Keratinocyte (primary cell): ENCODE measurements at regions not wholly inside any gene's neighbourhood (a gene's known extent, or its start where the extent isn't known, plus 50 kb on each side); places are given as distances from the start of the nearest gene placed in this dataset.

Source experiments
- DNase-seq: peaks from one replicate; pipeline ENCODE4 v3.0.0-alpha.2; 2011; ENCODE audit warnings: low read depth, missing footprints, low spot score
- FAIRE-seq: peaks from 2 replicates; lab custom pipeline; 2011; peaks lifted over from hg19 to GRCh38; lab: Jason Lieb, UNC
- H2AFZ ChIP-seq: 2 replicates; pipeline ENCODE4 v1.6.0; 2012; ENCODE audit warnings: low read length, control low read depth, inconsistent platforms; ENCODE audit not compliant: control insufficient read depth
- H3K27ac ChIP-seq: 2 replicates; pipeline ENCODE4 v1.5.1; 2011; ENCODE audit warnings: low read length; ENCODE audit not compliant: control insufficient read depth, insufficient read depth
- H3K27me3 ChIP-seq: 3 replicates; pipeline ENCODE4 v1.6.0; 2011; ENCODE audit warnings: low read length; ENCODE audit not compliant: control insufficient read depth, insufficient read depth; ENCODE audit errors: extremely low read depth
- H3K36me3 ChIP-seq, 2 experiments: 2 replicates in 1 of 2; 3 replicates in 1 of 2; pipeline ENCODE4 v1.5.1; 2011; ENCODE audit warnings: low read length in 2 of 2, mild to moderate bottlenecking in 1 of 2; ENCODE audit not compliant: control insufficient read depth in 2 of 2, insufficient read depth in 2 of 2; ENCODE audit errors: extremely low read depth in 1 of 2
- H3K4me1 ChIP-seq: 3 replicates; pipeline ENCODE4 v1.5.1; 2011; ENCODE audit warnings: low read length; ENCODE audit not compliant: control insufficient read depth, insufficient read depth; ENCODE audit errors: extremely low read depth
- H3K4me2 ChIP-seq: 3 replicates; pipeline ENCODE4 v1.6.0; 2011; ENCODE audit warnings: low read depth, low read length; ENCODE audit not compliant: control insufficient read depth, insufficient read depth; ENCODE audit errors: extremely low read depth
- H3K4me3 ChIP-seq, 3 experiments: fragments of 200-600 bp in 1 of 3; sonication (generic) in 1 of 3; 2 replicates in 2 of 3; 3 replicates in 1 of 3; pipeline ENCODE4 v1.5.1; 2011 to 2016; ENCODE audit warnings: low read length in 3 of 3, mild to moderate bottlenecking in 3 of 3, control low read depth in 2 of 3, inconsistent platforms in 1 of 3, low read depth in 1 of 3, mixed read lengths in 1 of 3, mixed run types in 1 of 3, moderate library complexity in 1 of 3; ENCODE audit not compliant: control insufficient read depth in 2 of 3, insufficient read depth in 2 of 3; ENCODE audit errors: extremely low read depth in 1 of 3
- H3K79me2 ChIP-seq: 2 replicates; pipeline ENCODE4 v1.6.0; 2012; ENCODE audit warnings: low read length; ENCODE audit not compliant: control insufficient read depth, insufficient read depth
- H3K9ac ChIP-seq: 3 replicates; pipeline ENCODE4 v1.6.0; 2011; ENCODE audit warnings: low read length; ENCODE audit not compliant: control insufficient read depth, insufficient read depth; ENCODE audit errors: extremely low read depth
- H3K9me1 ChIP-seq: 3 replicates; pipeline ENCODE4 v1.6.0; 2011; ENCODE audit warnings: low read length; ENCODE audit not compliant: control insufficient read depth, insufficient read depth; ENCODE audit errors: extremely low read depth
- H3K9me3 ChIP-seq: 2 replicates; pipeline ENCODE4 v1.5.1; 2012; ENCODE audit warnings: low read depth, low read length; ENCODE audit not compliant: control insufficient read depth
- H4K20me1 ChIP-seq: 3 replicates; pipeline ENCODE4 v1.6.0; 2011; ENCODE audit warnings: low read length; ENCODE audit not compliant: control insufficient read depth, insufficient read depth; ENCODE audit errors: extremely low read depth
- CTCF ChIP-seq, 3 experiments: IDR thresholded peaks in 1 of 3; conservative IDR thresholded peaks in 1 of 3; optimal IDR thresholded peaks in 1 of 3; 2 replicates in 2 of 3; 3 replicates in 1 of 3; pipeline versions ENCODE3 to v1.5.1; 2011; ENCODE audit warnings: low read length in 3 of 3, mild to moderate bottlenecking in 3 of 3, moderate library complexity in 2 of 3, control low read depth in 1 of 3, inconsistent platforms in 1 of 3; ENCODE audit not compliant: insufficient read depth in 2 of 3; ENCODE audit errors: extremely low read depth in 1 of 3
- EZH2 ChIP-seq: IDR thresholded peaks from one replicate; pipeline ENCODE4 v1.6.1; 2012; ENCODE audit warnings: inconsistent platforms, mild to moderate bottlenecking, low read length, moderate library complexity
- dilution Hi-C: fragments of 300-500 bp; cut with MboI; formaldehyde crosslinking; loops from one replicate; pipeline ENCODE4 v1.7.0; 2020; ENCODE audit warnings: low sequenced_read_pairs; ENCODE audit not compliant: extremely low pct_ligation_motif_present

- no peaks in the 10 kb centered on the region for H3K79me2 ChIP-seq
- H3K27ac ChIP-seq = no peak overlapping the region
- no peak overlapping the region for H3K4me2 ChIP-seq
- DNase-seq (no peak), FAIRE-seq (no peak)
- H3K27me3 ChIP-seq = no peaks in the 10 kb centered on the region
- no peak overlapping the region for H3K9ac ChIP-seq
- H3K9me1 ChIP-seq = no peaks in the 10 kb centered on the region
- H2AFZ ChIP-seq = no peak overlapping the region
- no peaks in the 10 kb centered on the region for H3K4me1 ChIP-seq
- no peaks in the 10 kb centered on the region for H3K9me3 ChIP-seq
- dilution Hi-C loops = no loop called here
- TF ChIP-seq EZH2 (no peak), CTCF (optimal IDR thresholded peaks at IDR 0.05 in 1 of 3, IDR thresholded peaks at IDR 0.05 in 1 of 3, conservative IDR thresholded peaks at IDR 0.05 in 1 of 3; ENCODE audit: extremely low read depth in 1 of 3, insufficient read depth in 2 of 3, low read length in 3 of 3) (no peak)
- no peaks in the 10 kb centered on the region for H3K36me3 ChIP-seq
- H4K20me1 ChIP-seq = no peaks in the 10 kb centered on the region
- H3K4me3 ChIP-seq = no peak overlapping the region
Measured at GRCh38 chr4:36402008-36402758, 120.8 kb downstream of the DTHD1 start.

- Histone ChIP-seq H3K9me1 (no peaks in the 10 kb centered on the region), H3K4me3 (no peak overlapping the region), H3K9me3 (no peaks in the 10 kb centered on the region), H3K27ac (no peak overlapping the region), H3K36me3 (no peaks in the 10 kb centered on the region), H4K20me1 (no peaks in the 10 kb centered on the region), H2AFZ (no peak overlapping the region), H3K27me3 (no peaks in the 10 kb centered on the region), H3K79me2 (no peaks in the 10 kb centered on the region), H3K4me1 (peaks cover 3% of the 10 kb centered on the region), H3K9ac (no peak overlapping the region), H3K4me2 (no peak overlapping the region)
- no peak for FAIRE-seq
- dilution Hi-C loops = no loop called here
- DNase-seq = no peak
- TF ChIP-seq CTCF (optimal IDR thresholded peaks at IDR 0.05 in 1 of 3, IDR thresholded peaks at IDR 0.05 in 1 of 3, conservative IDR thresholded peaks at IDR 0.05 in 1 of 3; ENCODE audit: extremely low read depth in 1 of 3, insufficient read depth in 2 of 3, low read length in 3 of 3) = no peak
- TF ChIP-seq EZH2 = no peak
Measured at GRCh38 chr4:36411338-36411737, 129.9 kb downstream of the DTHD1 start.
